K562 (cell line): ENCODE measurements at regions not wholly inside any gene's neighbourhood (a gene's known extent, or its start where the extent isn't known, plus 50 kb on each side); places are given as distances from the start of the nearest gene placed in this dataset.

Experiments
- ATAC-seq: fragments of 200-7000 bp; cut with Tn5 transposase; 3 replicates; pipeline ENCODE4 v1.9.1; 2020; ENCODE audit warnings: moderate library complexity
- BruUV-seq: library from RNA; stranded (reverse); fragments of 400-500 nt; replicated peaks from 2 replicates; lab custom pipeline; 2021; lab: Mats Ljungman, UMichigan
- CTCF ChIA-PET: fragments of 300-600 bp; formaldehyde crosslinking; extraction: SDS; loops from one replicate; lab custom pipeline; 2021; ENCODE audit warnings: low intra/inter-chr PET ratio; lab: Yijun Ruan, JAX
- POLR2A ChIA-PET: fragments of 300-600, 350-650 bp; sonication (Branson Sonifier 250); formaldehyde crosslinking; extraction: SDS; loops from one replicate; lab custom pipeline; 2021; ENCODE audit warnings: antibody characterized with exemption, inconsistent platforms; lab: Yijun Ruan, JAX
- DNase-seq, 4 experiments: peaks; one replicate each; pipeline versions ENCODE4 v3.0.0 to v3.0.0-alpha.2; 2011 to 2018; ENCODE audit warnings: low spot score in 3 of 4, mixed read lengths in 3 of 4; ENCODE audit errors: extremely low read depth in 1 of 4
- FAIRE-seq: peaks from 2 replicates; lab custom pipeline; 2011; peaks lifted over from hg19 to GRCh38; lab: Jason Lieb, UNC
- H2AFZ ChIP-seq: 2 replicates; pipeline ENCODE4 v1.6.0; 2011; ENCODE audit warnings: low read depth, low read length, control low read depth, inconsistent platforms
- H3K27ac ChIP-seq: fragments of 200-600 bp; 3 replicates; pipeline ENCODE4 v1.8.0; 2011; ENCODE audit warnings: low read depth, mild to moderate bottlenecking, control low read depth, inconsistent platforms, low read length, moderate library complexity, mixed read lengths; ENCODE audit errors: extremely low read depth
- H3K27me3 ChIP-seq, 2 experiments: fragments of 300-600 bp in 1 of 2; 2 replicates in 1 of 2; 3 replicates in 1 of 2; pipeline versions ENCODE4 v1.6.0 to v1.8.0; 2011; ENCODE audit warnings: inconsistent platforms in 2 of 2, low read length in 2 of 2, mild to moderate bottlenecking in 1 of 2, mixed read lengths in 1 of 2, moderate library complexity in 1 of 2; ENCODE audit not compliant: control insufficient read depth in 2 of 2, insufficient read depth in 2 of 2
- H3K36me3 ChIP-seq: fragments of 300-600 bp; 3 replicates; pipeline ENCODE4 v1.8.0; 2011; ENCODE audit warnings: mild to moderate bottlenecking, low read length, inconsistent platforms; ENCODE audit not compliant: control insufficient read depth, insufficient read depth
- H3K4me1 ChIP-seq, 2 experiments: fragments of 200-600 bp in 1 of 2; replicated peaks in 1 of 2; 2 replicates in 1 of 2; 3 replicates in 1 of 2; pipeline versions ENCODE4 v1.5.1 to v1.8.0; 2011; ENCODE audit warnings: inconsistent platforms in 2 of 2, low read length in 2 of 2, mild to moderate bottlenecking in 1 of 2, mixed read lengths in 1 of 2, moderate library complexity in 1 of 2; ENCODE audit not compliant: control insufficient read depth in 2 of 2, insufficient read depth in 2 of 2
- H3K4me2 ChIP-seq: 2 replicates; pipeline ENCODE4 v1.6.1; 2011; ENCODE audit warnings: low read length, control low read depth, inconsistent platforms, mixed read lengths; ENCODE audit not compliant: insufficient read depth
- H3K4me3 ChIP-seq: fragments of 200-600 bp; sonication (generic), shearing (Covaris generic); 2 replicates; pipeline ENCODE4 v1.5.1; 2016; ENCODE audit warnings: control low read depth, inconsistent platforms
- H3K79me2 ChIP-seq: fragments of 200-600 bp; 3 replicates; pipeline ENCODE4 v1.8.0; 2011; ENCODE audit warnings: low read length, inconsistent platforms; ENCODE audit not compliant: control insufficient read depth, insufficient read depth
- H3K9ac ChIP-seq, 2 experiments: 2 replicates each; pipeline versions ENCODE4 v1.6.0 to v1.6.1; 2011; ENCODE audit warnings: low read depth in 2 of 2, low read length in 2 of 2, control low read depth in 1 of 2, inconsistent platforms in 1 of 2, mild to moderate bottlenecking in 1 of 2, mixed read lengths in 1 of 2; ENCODE audit not compliant: insufficient read depth in 1 of 2
- H3K9me1 ChIP-seq: one replicate; pipeline ENCODE4 v1.6.0; 2011; ENCODE audit warnings: inconsistent platforms, mild to moderate bottlenecking, low read length, moderate library complexity; ENCODE audit not compliant: control insufficient read depth, insufficient read depth
- H3K9me3 ChIP-seq: replicated peaks from 2 replicates; pipeline ENCODE4 v1.5.1; 2011; ENCODE audit warnings: low read depth, low read length, inconsistent platforms; ENCODE audit not compliant: control insufficient read depth, insufficient read depth
- H4K20me1 ChIP-seq: replicated peaks from 2 replicates; pipeline ENCODE4 v1.6.1; 2011; ENCODE audit warnings: low read length, inconsistent platforms, mixed read lengths; ENCODE audit not compliant: control insufficient read depth, insufficient read depth
- KHSRP ChIP-seq: fragments of 450-650 bp; IDR thresholded peaks from 2 replicates; pipeline ENCODE4 v1.6.1; 2017
- MTF1 ChIP-seq: fragments of 250-450 bp; sonication (Bioruptor Pico); IDR thresholded peaks from 2 replicates; pipeline ENCODE4 v1.9.0; 2021; ENCODE audit warnings: moderate library complexity, mild to moderate bottlenecking, inconsistent platforms, borderline replicate concordance
- NFE2 ChIP-seq: IDR thresholded peaks from 2 replicates; pipeline ENCODE4 v1.6.1; 2014; ENCODE audit warnings: antibody characterized with exemption, low read depth
- POLR3A ChIP-seq: IDR thresholded peaks from 2 replicates; pipeline ENCODE4 v1.6.1; 2011; ENCODE audit warnings: borderline replicate concordance, mild to moderate bottlenecking, moderate library complexity; ENCODE audit not compliant: insufficient read length, insufficient read depth; ENCODE audit errors: extremely low read depth
- PURB ChIP-seq: sonication (generic); formaldehyde crosslinking; IDR thresholded peaks from 2 replicates; pipeline ENCODE4 v1.9.0; 2021; ENCODE audit warnings: low read depth, mild to moderate bottlenecking, missing genetic modification reagents
- RFX7 ChIP-seq: fragments of 250-450 bp; sonication (Bioruptor Pico); IDR thresholded peaks from 2 replicates; pipeline ENCODE4 v1.5.1; 2021; ENCODE audit warnings: mild to moderate bottlenecking
- TAF1 ChIP-seq: IDR thresholded peaks from 2 replicates; pipeline ENCODE4 v1.6.1; 2011; ENCODE audit warnings: mild to moderate bottlenecking, low read length, moderate library complexity; ENCODE audit not compliant: insufficient read depth, control insufficient read depth, severe bottlenecking; ENCODE audit errors: extremely low read depth
- ZBTB8A ChIP-seq: fragments of 450-650 bp; IDR thresholded peaks from 2 replicates; pipeline ENCODE4 v1.6.1; 2018; ENCODE audit warnings: mild to moderate bottlenecking, moderate library complexity; ENCODE audit not compliant: partially characterized antibody
- ZNF165 ChIP-seq: fragments of 250-450 bp; sonication (Bioruptor Pico); IDR thresholded peaks from 2 replicates; pipeline ENCODE4 v1.4.0; 2020; ENCODE audit warnings: borderline replicate concordance
- whole genome bisulfite sequencing: fragments of 100-300 bp; shearing (Covaris generic); methylation state at CpG from one replicate; pipeline ENCODE4 v1.1.6; 2016; ENCODE audit warnings: low coverage, mixed read lengths; ENCODE audit not compliant: insufficient coverage; ENCODE audit errors: missing lambda C conversion rate; 5-methylcytosine and 5-hydroxymethylcytosine counted together
- in situ Hi-C: fragments of 300-500 bp; cut with MboI; formaldehyde crosslinking; loops from 4 replicates; pipeline ENCODE4 v1.15.0; 2018; ENCODE audit warnings: inconsistent platforms, mixed read lengths
- intact Hi-C: fragments of 100-400 bp; cut with micrococcal nuclease; formaldehyde crosslinking; loops from 2 replicates; pipeline ENCODE4 v1.14.2; 2022
- TF ChIP-seq, protein P1 (sequence below): IDR thresholded peaks from 2 replicates; pipeline ENCODE4 v1.6.1; 2016; ENCODE audit warnings: missing genetic modification characterization, missing compliant biosample characterization
- TF ChIP-seq, protein P2 (sequence below): fragments of 450-650 bp; IDR thresholded peaks from 2 replicates; pipeline ENCODE4 v1.6.1; 2017; ENCODE audit warnings: mild to moderate bottlenecking, moderate library complexity
- TF ChIP-seq, protein P3 (sequence below): fragments of 250-450 bp; sonication (Bioruptor Pico); IDR thresholded peaks from 2 replicates; pipeline ENCODE4 v1.6.1; 2021; ENCODE audit warnings: mild to moderate bottlenecking

DNA sequence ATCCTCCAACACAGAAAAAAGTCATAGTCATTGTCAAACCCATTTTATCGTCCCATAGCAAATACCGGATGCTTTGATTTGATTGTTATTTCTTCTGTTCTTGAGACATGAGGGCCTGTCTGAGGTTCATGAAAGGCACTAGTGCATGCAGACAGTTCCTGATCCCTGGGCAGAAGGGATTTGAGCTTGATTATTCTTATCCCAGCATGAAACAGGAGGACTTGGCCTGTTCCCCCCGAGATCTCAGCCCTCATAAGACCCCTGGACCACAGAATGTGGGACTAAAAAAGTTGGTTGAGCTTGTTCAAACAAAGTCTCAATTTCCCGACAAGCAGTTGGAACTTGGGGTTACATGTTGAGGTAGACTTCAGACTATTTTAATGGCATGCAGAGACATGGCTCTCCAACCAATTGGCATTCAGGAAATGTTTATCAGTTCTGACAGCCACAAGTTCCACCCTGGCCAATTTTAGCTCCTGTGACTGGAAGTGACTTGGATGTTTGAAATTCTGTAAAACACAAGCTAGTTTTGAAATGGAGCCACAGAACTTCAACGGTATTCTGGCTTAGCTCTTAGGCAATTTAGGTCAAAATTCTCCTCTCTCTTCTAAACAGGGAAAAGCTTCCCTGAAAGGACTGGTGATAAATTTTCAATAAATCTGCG is 366.9 kb upstream of the SLC14A2 start:
- Histone ChIP-seq H3K4me2 (no peak overlapping the region), H3K4me3 (no peak overlapping the region), H4K20me1 (no peaks in the 10 kb centered on the region), H3K79me2 (no peaks in the 10 kb centered on the region), H3K36me3 (no peaks in the 10 kb centered on the region), H3K4me1 (no peaks in the 10 kb centered on the region), H3K9me3 (no peaks in the 10 kb centered on the region), H3K9ac (no peak overlapping the region), H3K27ac (no peak overlapping the region), H2AFZ (no peak overlapping the region), H3K9me1 (no peaks in the 10 kb centered on the region), H3K27me3 (no peaks in the 10 kb centered on the region)
- POLR2A ChIA-PET, result interaction anchor here (0.7 to 0.8 kb wide), 3 partner anchors 9 to 140 kb away, joined by 3 to 5 read pairs (median 3); no protein-coding TSS in a partner anchor
- DNase-seq (no peak), FAIRE-seq (no peak), ATAC-seq (no peak)
- TF ChIP-seq MTF1 (no peak), POLR3A (no peak), NFE2 (no peak), ZNF165 (CRISPR knock-in tag) (no peak), PURB (CRISPR knock-in tag) (no peak), TAF1 (no peak), ZBTB8A (no peak), RFX7 (no peak), KHSRP (no peak)
- TF ChIP-seq, protein P1, sequence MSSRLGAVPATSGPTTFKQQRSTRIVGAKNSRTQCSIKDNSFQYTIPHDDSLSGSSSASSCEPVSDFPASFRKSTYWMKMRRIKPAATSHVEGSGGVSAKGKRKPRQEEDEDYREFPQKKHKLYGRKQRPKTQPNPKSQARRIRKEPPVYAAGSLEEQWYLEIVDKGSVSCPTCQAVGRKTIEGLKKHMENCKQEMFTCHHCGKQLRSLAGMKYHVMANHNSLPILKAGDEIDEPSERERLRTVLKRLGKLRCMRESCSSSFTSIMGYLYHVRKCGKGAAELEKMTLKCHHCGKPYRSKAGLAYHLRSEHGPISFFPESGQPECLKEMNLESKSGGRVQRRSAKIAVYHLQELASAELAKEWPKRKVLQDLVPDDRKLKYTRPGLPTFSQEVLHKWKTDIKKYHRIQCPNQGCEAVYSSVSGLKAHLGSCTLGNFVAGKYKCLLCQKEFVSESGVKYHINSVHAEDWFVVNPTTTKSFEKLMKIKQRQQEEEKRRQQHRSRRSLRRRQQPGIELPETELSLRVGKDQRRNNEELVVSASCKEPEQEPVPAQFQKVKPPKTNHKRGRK (tag), result no peak
- TF ChIP-seq, protein P2, sequence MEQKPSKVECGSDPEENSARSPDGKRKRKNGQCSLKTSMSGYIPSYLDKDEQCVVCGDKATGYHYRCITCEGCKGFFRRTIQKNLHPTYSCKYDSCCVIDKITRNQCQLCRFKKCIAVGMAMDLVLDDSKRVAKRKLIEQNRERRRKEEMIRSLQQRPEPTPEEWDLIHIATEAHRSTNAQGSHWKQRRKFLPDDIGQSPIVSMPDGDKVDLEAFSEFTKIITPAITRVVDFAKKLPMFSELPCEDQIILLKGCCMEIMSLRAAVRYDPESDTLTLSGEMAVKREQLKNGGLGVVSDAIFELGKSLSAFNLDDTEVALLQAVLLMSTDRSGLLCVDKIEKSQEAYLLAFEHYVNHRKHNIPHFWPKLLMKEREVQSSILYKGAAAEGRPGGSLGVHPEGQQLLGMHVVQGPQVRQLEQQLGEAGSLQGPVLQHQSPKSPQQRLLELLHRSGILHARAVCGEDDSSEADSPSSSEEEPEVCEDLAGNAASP, result no peak
- TF ChIP-seq, protein P3, sequence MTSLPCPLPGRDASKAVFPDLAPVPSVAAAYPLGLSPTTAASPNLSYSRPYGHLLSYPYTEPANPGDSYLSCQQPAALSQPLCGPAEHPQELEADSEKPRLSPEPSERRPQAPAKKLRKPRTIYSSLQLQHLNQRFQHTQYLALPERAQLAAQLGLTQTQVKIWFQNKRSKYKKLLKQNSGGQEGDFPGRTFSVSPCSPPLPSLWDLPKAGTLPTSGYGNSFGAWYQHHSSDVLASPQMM (CRISPR knock-in tag), result no peak
- in situ Hi-C loops, result no loop called here
- intact Hi-C loops, result no loop called here
- CTCF ChIA-PET, result no interaction called here
- BruUV-seq, result no TSS peak
- 0% methylated on average over 6 of the region's 6 CpGs for WGBS
